Testis (tissue), 2 donors: ENCODE measurements at regions not wholly inside any gene's neighbourhood (a gene's known extent, or its start where the extent isn't known, plus 50 kb on each side); places are given as distances from the start of the nearest gene placed in this dataset.

Experiments used
- DNase-seq: peaks from one replicate; pipeline ENCODE4 v3.0.0-alpha.2; 2019
- H3K27ac ChIP-seq, 2 donors: fragments of 200-600 bp; sonication (generic); one replicate each; pipeline ENCODE4 v1.5.1; 2019
- H3K27me3 ChIP-seq: fragments of 200-600 bp; sonication (generic); one replicate; pipeline ENCODE4 v1.5.1; 2019
- H3K36me3 ChIP-seq: fragments of 200-600 bp; sonication (generic); one replicate; pipeline ENCODE4 v1.5.1; 2017; ENCODE audit warnings: low read depth; ENCODE audit errors: missing control alignments
- H3K4me1 ChIP-seq: fragments of 200-600 bp; sonication (generic); one replicate; pipeline ENCODE4 v1.5.1; 2019
- H3K4me3 ChIP-seq, 2 donors: fragments of 200-600 bp; sonication (generic); one replicate each; pipeline ENCODE4 v1.5.1; 2017 to 2019
- H3K9me3 ChIP-seq: fragments of 200-600 bp; sonication (generic); one replicate; pipeline ENCODE4 v1.5.1; 2017
- CTCF ChIP-seq, 3 experiments: fragments of 450-650 bp in 2 of 3; fragments of 200-600 bp in 1 of 3; sonication (generic) in 1 of 3; IDR thresholded peaks; one replicate each; pipeline ENCODE4 v1.5.1; 2016 to 2019; ENCODE audit warnings: antibody characterized with exemption in 3 of 3, mild to moderate bottlenecking in 2 of 3, moderate library complexity in 1 of 3
- POLR2A ChIP-seq: fragments of 450-650 bp; IDR thresholded peaks from one replicate; pipeline ENCODE4 v1.6.1; 2017; ENCODE audit warnings: antibody characterized with exemption, mild to moderate bottlenecking, moderate library complexity
- WGBS, 2 donors: methylation state at CpG; one replicate each; pipeline ENCODE4 v1.1.5; 2018; 5-methylcytosine and 5-hydroxymethylcytosine counted together
- intact Hi-C: fragments of 100-400 bp; cut with DNase I; formaldehyde crosslinking; loops from one replicate; pipeline ENCODE4 v1.15.1; 2023; ENCODE audit warnings: low total_unique reads

- H3K36me3 ChIP-seq = no peaks in the 10 kb centered on the region
- 85 to 86% methylated on average over 9 of the region's 9 CpGs for WGBS, 2 donors
- DNase-seq = no peak
- no peaks in the 10 kb centered on the region for H3K4me1 ChIP-seq
- no peaks in the 10 kb centered on the region for H3K27me3 ChIP-seq
- intact Hi-C loops = no loop called here
- H3K4me3 ChIP-seq = no peak overlapping the region
- H3K9me3 ChIP-seq = no peaks in the 10 kb centered on the region
- TF ChIP-seq CTCF (IDR thresholded peaks at IDR 0.05) (no peak), POLR2A (no peak)
- H3K27ac ChIP-seq = no peak overlapping the region
These were observed 398.2 kb upstream of the MYT1L start for GRCh38 chr2:2729246-2729645.

GRCh38 chr2:2728635-2729034, 397.6 kb upstream of the MYT1L start:
- Histone ChIP-seq H3K36me3 (no peaks in the 10 kb centered on the region), H3K9me3 (no peaks in the 10 kb centered on the region), H3K27ac (no peak overlapping the region), H3K4me3 (no peak overlapping the region), H3K27me3 (no peaks in the 10 kb centered on the region), H3K4me1 (no peaks in the 10 kb centered on the region)
- 82 to 94% methylated on average over 18 of the region's 18 CpGs for WGBS, 2 donors
- intact Hi-C loops = no loop called here
- TF ChIP-seq CTCF (IDR thresholded peaks at IDR 0.05) (no peak), POLR2A (no peak)
- DNase-seq = no peak

GRCh38 chr2:2727876-2728511, 396.9 kb upstream of the MYT1L start:
- 92 to 94% methylated on average over 18 of the region's 18 CpGs for WGBS, 2 donors
- Histone ChIP-seq H3K4me3 (no peak overlapping the region), H3K27ac (no peak overlapping the region), H3K27me3 (no peaks in the 10 kb centered on the region), H3K4me1 (no peaks in the 10 kb centered on the region), H3K36me3 (no peaks in the 10 kb centered on the region), H3K9me3 (no peaks in the 10 kb centered on the region)
- intact Hi-C loops = no loop called here
- TF ChIP-seq CTCF (IDR thresholded peaks at IDR 0.05) = no peak
- TF ChIP-seq POLR2A = no peak
- DNase-seq = no peak

GRCh38 chr2:2726163-2726562, 395.1 kb upstream of the MYT1L start:
- WGBS, 2 donors = 90 to 92% methylated on average over 11 of the region's 11 CpGs
- H3K4me1 ChIP-seq = no peaks in the 10 kb centered on the region
- intact Hi-C loops = no loop called here

GRCh38 chr2:2723064-2723463, 392.0 kb upstream of the MYT1L start:
- no peak for DNase-seq
- Histone ChIP-seq H3K27me3 (no peaks in the 10 kb centered on the region), H3K4me3 (no peak overlapping the region), H3K9me3 (no peaks in the 10 kb centered on the region), H3K36me3 (no peaks in the 10 kb centered on the region), H3K27ac (no peak overlapping the region), H3K4me1 (no peaks in the 10 kb centered on the region)
- intact Hi-C loops = no loop called here
- TF ChIP-seq CTCF (IDR thresholded peaks at IDR 0.05) (no peak), POLR2A (no peak)
- WGBS, 2 donors = 62 to 63% methylated on average over 3 of the region's 3 CpGs

More at GRCh38 chr2:2726163-2726562, 395.1 kb upstream of the MYT1L start:
- no peaks in the 10 kb centered on the region for H3K36me3 ChIP-seq
- H3K27ac ChIP-seq = no peak overlapping the region
- H3K4me3 ChIP-seq = no peak overlapping the region
- H3K27me3 ChIP-seq = no peaks in the 10 kb centered on the region
- H3K9me3 ChIP-seq = no peaks in the 10 kb centered on the region
- no peak for DNase-seq
- TF ChIP-seq POLR2A = no peak
